Amniotic stem cell (primary cell): ENCODE measurements at regions not wholly inside any gene's neighbourhood (a gene's known extent, or its start where the extent isn't known, plus 50 kb on each side); places are given as distances from the start of the nearest gene placed in this dataset.

Source experiments
- DNase-seq: peaks from one replicate; lab custom pipeline; 2025; lab: John Stamatoyannopoulos, UW

GRCh38 chr3:193780810-193781478 is 187.9 kb downstream of the OPA1 start:
- DNase-seq: peak; percentile 59

- DNase-seq: no peak
These were observed 189.3 kb downstream of the OPA1 start for GRCh38 chr3:193782276-193782647.

- no peak for DNase-seq
These were observed 189.7 kb downstream of the OPA1 start for GRCh38 chr3:193782747-193783146.

- no peak for DNase-seq
These were observed 190.3 kb downstream of the OPA1 start for GRCh38 chr3:193783166-193783896.

- no peak for DNase-seq
These were observed 191.8 kb downstream of the OPA1 start for GRCh38 chr3:193784822-193785221.

- DNase-seq: no peak
These were observed 194.5 kb downstream of the OPA1 start for GRCh38 chr3:193787496-193787870.

GRCh38 chr3:193788189-193788991 is 195.4 kb downstream of the OPA1 start:
- DNase-seq: no peak

GRCh38 chr3:193789455-193789854 is 196.4 kb downstream of the OPA1 start:
- no peak for DNase-seq

- DNase-seq: no peak
These were observed 197.3 kb downstream of the OPA1 start for GRCh38 chr3:193790086-193790990.

- DNase-seq: no peak
These were observed 198.3 kb downstream of the OPA1 start for GRCh38 chr3:193791041-193792032.

- no peak for DNase-seq
These were observed 200.1 kb downstream of the OPA1 start for GRCh38 chr3:193793123-193793522.

GRCh38 chr3:193794002-193794881 is 201.2 kb downstream of the OPA1 start:
- DNase-seq: no peak

- no peak for DNase-seq
These were observed 202.2 kb downstream of the OPA1 start for GRCh38 chr3:193795062-193795690.

- DNase-seq: no peak
These were observed 203.1 kb downstream of the OPA1 start for GRCh38 chr3:193796089-193796488.

GRCh38 chr3:193797566-193797965 is 204.6 kb downstream of the OPA1 start:
- DNase-seq: no peak

- no peak for DNase-seq
These were observed 205.0 kb downstream of the OPA1 start for GRCh38 chr3:193798051-193798450.

GRCh38 chr3:193800138-193801043 is 207.4 kb downstream of the OPA1 start:
- no peak for DNase-seq

- DNase-seq: no peak
These were observed 208.1 kb downstream of the OPA1 start for GRCh38 chr3:193801097-193801496.
